ENCODE measurements at regions not wholly inside any gene's neighbourhood (a gene's known extent, or its start where the extent isn't known, plus 50 kb on each side); places are given as distances from the start of the nearest gene placed in this dataset.

DNA sequence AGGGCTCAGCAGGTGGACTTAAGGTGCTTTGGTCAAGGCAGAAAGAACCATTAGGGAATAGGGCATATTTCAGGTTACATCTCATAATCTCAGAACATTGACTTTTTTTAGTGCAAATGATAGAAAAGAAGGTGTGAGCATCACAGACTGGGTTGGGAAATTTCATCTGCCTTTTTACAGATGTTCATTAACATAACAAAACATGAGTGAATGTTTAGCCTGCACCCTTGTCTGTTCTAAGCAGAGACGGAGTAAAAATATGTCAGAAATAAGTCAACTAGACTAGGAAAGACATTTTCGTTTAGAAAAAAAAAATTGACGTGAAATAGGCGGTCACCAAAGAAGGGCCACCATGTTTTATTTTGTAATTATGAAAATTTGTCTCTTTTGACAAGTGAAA is 127.5 kb upstream of the CDH13 start:
- no peak for TF ChIP-seq POU5F1 (IDR thresholded peaks at IDR 0.05; ENCODE audit: low read depth, low read length)
- no peak for TF ChIP-seq CREB1 (IDR thresholded peaks at IDR 0.05)
- TF ChIP-seq, protein P1, sequence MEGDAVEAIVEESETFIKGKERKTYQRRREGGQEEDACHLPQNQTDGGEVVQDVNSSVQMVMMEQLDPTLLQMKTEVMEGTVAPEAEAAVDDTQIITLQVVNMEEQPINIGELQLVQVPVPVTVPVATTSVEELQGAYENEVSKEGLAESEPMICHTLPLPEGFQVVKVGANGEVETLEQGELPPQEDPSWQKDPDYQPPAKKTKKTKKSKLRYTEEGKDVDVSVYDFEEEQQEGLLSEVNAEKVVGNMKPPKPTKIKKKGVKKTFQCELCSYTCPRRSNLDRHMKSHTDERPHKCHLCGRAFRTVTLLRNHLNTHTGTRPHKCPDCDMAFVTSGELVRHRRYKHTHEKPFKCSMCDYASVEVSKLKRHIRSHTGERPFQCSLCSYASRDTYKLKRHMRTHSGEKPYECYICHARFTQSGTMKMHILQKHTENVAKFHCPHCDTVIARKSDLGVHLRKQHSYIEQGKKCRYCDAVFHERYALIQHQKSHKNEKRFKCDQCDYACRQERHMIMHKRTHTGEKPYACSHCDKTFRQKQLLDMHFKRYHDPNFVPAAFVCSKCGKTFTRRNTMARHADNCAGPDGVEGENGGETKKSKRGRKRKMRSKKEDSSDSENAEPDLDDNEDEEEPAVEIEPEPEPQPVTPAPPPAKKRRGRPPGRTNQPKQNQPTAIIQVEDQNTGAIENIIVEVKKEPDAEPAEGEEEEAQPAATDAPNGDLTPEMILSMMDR (IDR thresholded peaks at IDR 0.05; ENCODE audit: control extremely low read depth in 1 of 3, insufficient read depth in 1 of 3, low read depth in 1 of 3, low read length in 3 of 3): no peak
- no peak for TF ChIP-seq CBX5 (IDR thresholded peaks at IDR 0.05; ENCODE audit: low read depth, low read length)
- no peak for TF ChIP-seq POLR2A (IDR thresholded peaks at IDR 0.05; ENCODE audit: control extremely low read depth in 1 of 2, low read depth in 2 of 2, low read length in 2 of 2)

All from H1 (cell line).